ENCODE measurements at regions not wholly inside any gene's neighbourhood (a gene's known extent, or its start where the extent isn't known, plus 50 kb on each side); places are given as distances from the start of the nearest gene placed in this dataset.

DNA sequence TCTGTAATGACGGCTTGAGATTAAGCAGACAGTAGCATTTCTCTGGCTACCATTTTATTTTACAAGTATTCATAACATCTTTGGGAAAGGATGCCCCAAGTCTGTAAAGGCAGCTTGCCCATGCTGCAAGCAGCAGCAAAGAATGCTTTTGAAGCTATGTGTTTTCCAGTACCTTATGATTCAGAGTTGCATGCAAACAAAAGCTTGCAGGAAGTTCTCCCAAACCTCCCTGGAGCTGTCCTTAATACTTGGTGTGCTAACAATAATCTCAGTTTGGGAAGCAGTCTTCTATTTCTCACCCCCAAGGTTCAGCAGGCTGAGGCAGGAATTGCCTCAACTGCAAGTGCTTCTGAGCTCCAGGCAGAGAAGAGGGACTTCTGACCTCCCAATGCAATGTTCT lies 60.8 kb downstream of the CCNA1 start:
- H3K36me3 ChIP-seq (ENCODE audit: insufficient read depth, low read length), result no peaks in the 10 kb centered on the region
- no peak overlapping the region for H3K4me3 ChIP-seq (ENCODE audit: low read length)
- H3K27me3 ChIP-seq (ENCODE audit: insufficient read depth, low read length), result no peaks in the 10 kb centered on the region
- H3K4me1 ChIP-seq (ENCODE audit: insufficient read depth, low read length), result no peaks in the 10 kb centered on the region
- no peak overlapping the region for H3K9ac ChIP-seq (ENCODE audit: low read depth, low read length)
- H3K9me3 ChIP-seq (ENCODE audit: insufficient read depth, low read depth, low read length), result no peaks in the 10 kb centered on the region
- no peak overlapping the region for H3K27ac ChIP-seq (ENCODE audit: low read depth, low read length)
- 85% methylated on average over 1 of the region's 1 CpG for WGBS

DNA sequence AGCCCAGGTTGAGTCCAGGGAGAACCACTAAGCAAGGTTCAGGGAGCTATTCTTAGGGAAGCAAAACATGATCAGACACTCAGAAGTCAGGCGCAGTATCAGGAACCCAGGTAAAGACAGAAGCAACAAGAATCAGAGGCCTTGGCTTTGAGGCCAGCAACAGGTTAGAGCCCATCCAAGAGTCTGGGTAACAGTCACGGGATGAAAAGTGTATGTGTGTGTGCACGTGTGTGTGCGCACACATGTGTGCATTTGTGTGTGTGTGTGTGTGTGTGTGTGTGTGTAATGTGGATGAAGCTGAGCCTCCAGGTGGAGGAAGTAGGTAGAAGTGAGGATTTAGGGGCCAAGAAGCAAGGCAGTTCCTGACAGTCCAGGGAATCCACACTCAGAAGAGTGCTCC lies 63.1 kb downstream of the CCNA1 start:
- no peaks in the 10 kb centered on the region for H3K27me3 ChIP-seq (ENCODE audit: insufficient read depth, low read length)
- no peaks in the 10 kb centered on the region for H3K36me3 ChIP-seq (ENCODE audit: insufficient read depth, low read length)
- no peak overlapping the region for H3K4me3 ChIP-seq (ENCODE audit: low read length)
- no peaks in the 10 kb centered on the region for H3K4me1 ChIP-seq (ENCODE audit: insufficient read depth, low read length)
- no peak overlapping the region for H3K9ac ChIP-seq (ENCODE audit: low read depth, low read length)
- no peaks in the 10 kb centered on the region for H3K9me3 ChIP-seq (ENCODE audit: insufficient read depth, low read depth, low read length)
- 90% methylated on average over 4 of the region's 4 CpGs for WGBS
- no peak overlapping the region for H3K27ac ChIP-seq (ENCODE audit: low read depth, low read length)

GRCh38 chr13:36509369-36509768 lies 77.1 kb downstream of the CCNA1 start:
- no peaks in the 10 kb centered on the region for H3K36me3 ChIP-seq (ENCODE audit: insufficient read depth, low read length)
- H3K4me3 ChIP-seq (ENCODE audit: low read length), result no peak overlapping the region
- no peak overlapping the region for H3K9ac ChIP-seq (ENCODE audit: low read depth, low read length)
- no peaks in the 10 kb centered on the region for H3K27me3 ChIP-seq (ENCODE audit: insufficient read depth, low read length)
- H3K4me1 ChIP-seq (ENCODE audit: insufficient read depth, low read length), result no peaks in the 10 kb centered on the region
- peaks cover 11% of the 10 kb centered on the region; the same call in 1 of the 2 replicates for H3K9me3 ChIP-seq (ENCODE audit: insufficient read depth, low read depth, low read length)
- WGBS, result 75% methylated on average over 2 of the region's 3 CpGs
- no peak overlapping the region for H3K27ac ChIP-seq (ENCODE audit: low read depth, low read length)

DNA sequence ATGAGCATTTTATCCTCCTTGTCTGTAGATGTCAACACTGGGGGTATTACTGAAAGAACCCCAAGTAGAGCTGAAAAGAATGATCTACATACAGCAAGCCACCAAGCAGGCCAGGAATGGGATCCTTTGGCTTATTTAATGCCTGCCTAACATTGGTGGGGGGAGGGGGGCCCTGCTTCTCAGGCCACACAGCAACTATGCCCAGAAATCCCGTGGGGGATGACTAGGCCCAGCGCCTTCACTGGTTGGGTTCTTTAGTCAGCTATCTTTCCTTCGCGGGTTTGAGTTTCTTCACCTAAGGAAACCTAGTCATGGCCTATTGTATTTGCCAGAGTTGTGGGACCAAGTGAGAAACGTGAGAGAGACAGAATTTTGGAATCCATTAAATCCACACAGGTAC lies 80.5 kb downstream of the CCNA1 start:
- H3K27ac ChIP-seq (ENCODE audit: low read depth, low read length), result no peak overlapping the region
- H3K36me3 ChIP-seq (ENCODE audit: insufficient read depth, low read length), result no peaks in the 10 kb centered on the region
- WGBS, result 86% methylated on average over 5 of the region's 5 CpGs
- no peaks in the 10 kb centered on the region for H3K27me3 ChIP-seq (ENCODE audit: insufficient read depth, low read length)
- H3K9me3 ChIP-seq (ENCODE audit: insufficient read depth, low read depth, low read length), result no peaks in the 10 kb centered on the region
- no peak overlapping the region for H3K4me3 ChIP-seq (ENCODE audit: low read length)
- no peak overlapping the region for H3K9ac ChIP-seq (ENCODE audit: low read depth, low read length)
- H3K4me1 ChIP-seq (ENCODE audit: insufficient read depth, low read length), result no peaks in the 10 kb centered on the region

DNA sequence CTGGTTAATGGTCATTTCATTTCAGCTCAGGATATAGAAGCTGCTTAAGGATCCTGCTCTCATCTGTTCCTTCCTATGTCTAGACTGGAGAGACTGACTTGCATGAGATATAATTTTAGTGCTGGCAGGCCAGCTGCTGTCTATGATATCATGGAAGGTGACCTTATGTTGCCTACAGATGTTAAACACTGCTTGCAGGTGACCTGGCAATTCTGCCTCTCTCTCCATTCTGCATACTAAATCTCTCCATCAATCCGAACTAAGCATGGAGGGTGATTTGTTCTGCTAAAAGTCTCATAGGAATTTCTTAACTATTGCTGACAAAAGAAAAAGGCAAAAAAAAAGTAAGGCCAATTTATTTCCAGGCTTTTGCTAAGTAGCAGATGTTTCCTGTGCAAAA lies 81.0 kb downstream of the CCNA1 start:
- Histone ChIP-seq H3K9me3 (ENCODE audit: insufficient read depth, low read depth, low read length) (no peaks in the 10 kb centered on the region), H3K36me3 (ENCODE audit: insufficient read depth, low read length) (no peaks in the 10 kb centered on the region), H3K9ac (ENCODE audit: low read depth, low read length) (no peak overlapping the region), H3K4me1 (ENCODE audit: insufficient read depth, low read length) (peaks cover 2% of the 10 kb centered on the region; the same call in 1 of the 2 replicates), H3K27ac (ENCODE audit: low read depth, low read length) (no peak overlapping the region), H3K4me3 (ENCODE audit: low read length) (no peak overlapping the region), H3K27me3 (ENCODE audit: insufficient read depth, low read length) (no peaks in the 10 kb centered on the region)
- no CpG with 5 or more reads among the region's 1 CpG for WGBS

GRCh38 chr13:36515466-36515865 lies 83.2 kb downstream of the CCNA1 start:
- H3K9me3 ChIP-seq (ENCODE audit: insufficient read depth, low read depth, low read length), result no peaks in the 10 kb centered on the region
- H3K36me3 ChIP-seq (ENCODE audit: insufficient read depth, low read length), result no peaks in the 10 kb centered on the region
- 93% methylated on average over 4 of the region's 4 CpGs for WGBS
- H3K27ac ChIP-seq (ENCODE audit: low read depth, low read length), result no peak overlapping the region
- peaks cover 24% of the 10 kb centered on the region for H3K4me1 ChIP-seq (ENCODE audit: insufficient read depth, low read length)
- no peak overlapping the region for H3K9ac ChIP-seq (ENCODE audit: low read depth, low read length)
- H3K27me3 ChIP-seq (ENCODE audit: insufficient read depth, low read length), result no peaks in the 10 kb centered on the region
- H3K4me3 ChIP-seq (ENCODE audit: low read length), result no peak overlapping the region

DNA sequence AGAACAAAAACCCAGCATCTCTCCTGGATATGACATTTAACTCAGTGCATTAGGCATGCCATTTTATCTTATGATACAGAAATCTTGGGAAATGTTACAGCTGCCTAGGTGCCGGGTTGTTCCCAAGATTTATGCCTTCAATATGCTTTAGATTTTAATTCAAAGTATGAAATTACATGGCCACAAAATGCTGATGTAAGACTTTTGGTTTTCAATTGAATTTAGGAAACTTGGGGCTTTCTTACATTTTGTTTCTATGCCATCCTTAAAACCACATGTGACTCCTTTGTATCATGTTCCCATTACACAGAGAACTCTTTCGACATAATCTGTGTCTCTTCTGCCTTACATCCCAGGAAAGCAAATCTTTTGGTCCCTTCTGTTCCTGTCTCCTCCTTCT lies 83.9 kb downstream of the CCNA1 start:
- Histone ChIP-seq H3K27me3 (ENCODE audit: insufficient read depth, low read length) (no peaks in the 10 kb centered on the region), H3K9ac (ENCODE audit: low read depth, low read length) (no peak overlapping the region), H3K4me1 (ENCODE audit: insufficient read depth, low read length) (peaks cover 26% of the 10 kb centered on the region), H3K4me3 (ENCODE audit: low read length) (no peak overlapping the region), H3K9me3 (ENCODE audit: insufficient read depth, low read depth, low read length) (no peaks in the 10 kb centered on the region), H3K27ac (ENCODE audit: low read depth, low read length) (no peak overlapping the region), H3K36me3 (ENCODE audit: insufficient read depth, low read length) (no peaks in the 10 kb centered on the region)
- 69% methylated on average over 2 of the region's 2 CpGs for WGBS

- peaks cover 10% of the 10 kb centered on the region for H3K9me3 ChIP-seq (ENCODE audit: insufficient read depth, low read depth, low read length)
- H3K4me3 ChIP-seq (ENCODE audit: low read length), result no peak overlapping the region
- peaks cover 26% of the 10 kb centered on the region for H3K4me1 ChIP-seq (ENCODE audit: insufficient read depth, low read length)
- H3K36me3 ChIP-seq (ENCODE audit: insufficient read depth, low read length), result no peaks in the 10 kb centered on the region
- H3K27me3 ChIP-seq (ENCODE audit: insufficient read depth, low read length), result no peaks in the 10 kb centered on the region
- 69% methylated on average over 2 of the region's 2 CpGs for WGBS
- 0 out of 2 replicates have a peak overlapping the region, but pooled peaks have one; percentile 31 for H3K27ac ChIP-seq (ENCODE audit: low read depth, low read length)
- H3K9ac ChIP-seq (ENCODE audit: low read depth, low read length), result no peak overlapping the region
Measured at GRCh38 chr13:36518707-36519106, 86.4 kb downstream of the CCNA1 start.

DNA sequence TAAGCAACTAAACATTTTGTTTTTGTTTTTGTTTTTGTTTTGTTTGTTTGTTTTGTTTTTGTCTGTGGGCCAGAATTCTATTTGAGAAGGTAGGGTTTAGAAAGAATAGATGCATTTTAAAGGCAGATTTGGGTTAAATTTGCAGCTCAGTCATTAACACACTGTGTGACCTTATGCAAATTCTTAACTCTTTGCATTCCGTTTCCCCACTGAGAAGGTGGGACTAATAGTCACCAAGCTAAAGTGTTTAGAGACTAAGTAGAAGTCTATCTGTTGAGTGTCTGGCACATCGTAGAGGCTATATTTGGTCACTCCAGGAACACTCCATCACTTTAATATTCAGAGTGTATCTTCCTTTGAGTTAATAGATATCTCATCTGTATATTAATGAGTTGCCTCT lies 87.1 kb downstream of the CCNA1 start:
- Histone ChIP-seq H3K27me3 (ENCODE audit: insufficient read depth, low read length) (no peaks in the 10 kb centered on the region), H3K4me1 (ENCODE audit: insufficient read depth, low read length) (peaks cover 26% of the 10 kb centered on the region), H3K36me3 (ENCODE audit: insufficient read depth, low read length) (no peaks in the 10 kb centered on the region), H3K4me3 (ENCODE audit: low read length) (no peak overlapping the region), H3K9ac (ENCODE audit: low read depth, low read length) (no peak overlapping the region), H3K9me3 (ENCODE audit: insufficient read depth, low read depth, low read length) (peaks cover 10% of the 10 kb centered on the region), H3K27ac (ENCODE audit: low read depth, low read length) (peak overlapping the region; percentile 32; the same call in 1 of the 2 replicates)
- 38% methylated on average over 1 of the region's 2 CpGs for WGBS

- Histone ChIP-seq H3K4me1 (ENCODE audit: insufficient read depth, low read length) (peaks cover 26% of the 10 kb centered on the region), H3K4me3 (ENCODE audit: low read length) (no peak overlapping the region), H3K9me3 (ENCODE audit: insufficient read depth, low read depth, low read length) (peaks cover 10% of the 10 kb centered on the region), H3K9ac (ENCODE audit: low read depth, low read length) (no peak overlapping the region), H3K27ac (ENCODE audit: low read depth, low read length) (peak overlapping the region; percentile 32; the same call in 1 of the 2 replicates), H3K27me3 (ENCODE audit: insufficient read depth, low read length) (no peaks in the 10 kb centered on the region), H3K36me3 (ENCODE audit: insufficient read depth, low read length) (no peaks in the 10 kb centered on the region)
- 36% methylated on average over 2 of the region's 2 CpGs for WGBS
Measured at GRCh38 chr13:36520111-36520510, 87.8 kb downstream of the CCNA1 start.

DNA sequence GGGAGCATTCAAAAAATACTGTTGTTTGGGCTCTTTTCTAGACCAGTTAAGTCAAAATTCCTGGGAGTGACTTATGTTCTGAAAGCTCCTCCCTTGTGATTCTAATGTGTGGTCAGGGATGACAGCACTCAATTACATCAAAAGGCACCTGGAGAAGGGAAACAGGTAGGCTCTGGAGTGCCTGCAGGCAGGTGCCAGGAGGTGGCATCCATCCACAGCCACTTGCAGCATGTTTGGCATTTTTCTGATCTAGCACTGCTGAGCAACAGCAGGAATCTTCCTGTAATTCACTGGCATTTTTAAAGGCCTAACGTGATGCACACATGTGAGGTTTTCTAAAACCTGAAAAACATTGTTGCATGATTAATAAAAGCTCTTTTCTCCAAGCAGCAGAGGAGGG lies 94.6 kb downstream of the CCNA1 start:
- peaks cover 18% of the 10 kb centered on the region for H3K9me3 ChIP-seq (ENCODE audit: insufficient read depth, low read depth, low read length)
- WGBS, result 65% methylated on average over 1 of the region's 1 CpG
- H3K9ac ChIP-seq (ENCODE audit: low read depth, low read length), result no peak overlapping the region
- no peak overlapping the region for H3K4me3 ChIP-seq (ENCODE audit: low read length)
- H3K4me1 ChIP-seq (ENCODE audit: insufficient read depth, low read length), result peaks cover 5% of the 10 kb centered on the region; the same call in 1 of the 2 replicates
- no peaks in the 10 kb centered on the region for H3K27me3 ChIP-seq (ENCODE audit: insufficient read depth, low read length)
- H3K36me3 ChIP-seq (ENCODE audit: insufficient read depth, low read length), result no peaks in the 10 kb centered on the region
- H3K27ac ChIP-seq (ENCODE audit: low read depth, low read length), result no peak overlapping the region

GRCh38 chr13:36528105-36528504 lies 95.8 kb downstream of the CCNA1 start:
- H3K4me3 ChIP-seq (ENCODE audit: low read length), result no peak overlapping the region
- H3K36me3 ChIP-seq (ENCODE audit: insufficient read depth, low read length), result no peaks in the 10 kb centered on the region
- no peak overlapping the region for H3K27ac ChIP-seq (ENCODE audit: low read depth, low read length)
- peaks cover 7% of the 10 kb centered on the region for H3K4me1 ChIP-seq (ENCODE audit: insufficient read depth, low read length)
- H3K9ac ChIP-seq (ENCODE audit: low read depth, low read length), result no peak overlapping the region
- H3K9me3 ChIP-seq (ENCODE audit: insufficient read depth, low read depth, low read length), result peaks cover 10% of the 10 kb centered on the region; the same call in 1 of the 2 replicates
- 93% methylated on average over 8 of the region's 8 CpGs for WGBS
- H3K27me3 ChIP-seq (ENCODE audit: insufficient read depth, low read length), result no peaks in the 10 kb centered on the region

Measured in HUES64 (cell line).